Fibroblast of upper back skin (primary cell): ENCODE measurements at regions not wholly inside any gene's neighbourhood (a gene's known extent, or its start where the extent isn't known, plus 50 kb on each side); places are given as distances from the start of the nearest gene placed in this dataset.

ENCODE experiments used
- DNase-seq: peaks from one replicate; pipeline ENCODE4 v3.0.0-alpha.2; 2013

DNA sequence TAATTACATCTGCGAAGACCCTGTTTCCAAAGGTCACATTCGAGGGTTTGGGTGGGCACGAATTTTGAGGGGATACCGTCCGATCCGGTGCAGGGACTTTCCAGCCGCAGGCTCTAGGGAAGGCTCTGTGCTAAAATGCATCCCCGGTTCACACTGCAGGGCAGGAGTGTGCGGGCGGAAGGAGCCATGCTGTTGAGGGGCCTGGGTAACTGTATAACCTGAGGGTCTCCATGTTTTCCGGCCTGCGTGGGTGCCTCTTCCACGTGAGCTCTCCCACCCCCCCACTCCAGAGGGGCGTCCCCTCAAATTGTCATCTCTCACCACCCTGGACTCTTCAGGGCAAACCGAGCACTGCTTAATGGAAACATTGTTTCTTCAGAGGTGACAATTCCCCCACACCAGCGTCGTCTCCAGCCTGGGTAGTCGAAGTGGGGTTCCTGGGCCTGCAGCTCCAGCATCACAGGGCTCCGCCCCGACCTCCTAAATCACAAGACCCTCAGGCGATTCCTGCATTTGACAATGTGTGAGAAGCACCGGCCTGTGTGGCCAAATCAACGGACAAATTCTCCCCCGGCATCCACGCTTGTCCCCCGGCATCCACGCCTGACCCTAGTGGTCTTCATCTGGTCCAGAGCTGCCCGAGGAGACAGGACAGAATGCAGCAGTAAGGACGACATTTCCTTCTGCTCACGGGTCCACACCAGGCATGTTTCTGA lies 51.2 kb downstream of the FOXL3 start:
- no peak for DNase-seq

DNA sequence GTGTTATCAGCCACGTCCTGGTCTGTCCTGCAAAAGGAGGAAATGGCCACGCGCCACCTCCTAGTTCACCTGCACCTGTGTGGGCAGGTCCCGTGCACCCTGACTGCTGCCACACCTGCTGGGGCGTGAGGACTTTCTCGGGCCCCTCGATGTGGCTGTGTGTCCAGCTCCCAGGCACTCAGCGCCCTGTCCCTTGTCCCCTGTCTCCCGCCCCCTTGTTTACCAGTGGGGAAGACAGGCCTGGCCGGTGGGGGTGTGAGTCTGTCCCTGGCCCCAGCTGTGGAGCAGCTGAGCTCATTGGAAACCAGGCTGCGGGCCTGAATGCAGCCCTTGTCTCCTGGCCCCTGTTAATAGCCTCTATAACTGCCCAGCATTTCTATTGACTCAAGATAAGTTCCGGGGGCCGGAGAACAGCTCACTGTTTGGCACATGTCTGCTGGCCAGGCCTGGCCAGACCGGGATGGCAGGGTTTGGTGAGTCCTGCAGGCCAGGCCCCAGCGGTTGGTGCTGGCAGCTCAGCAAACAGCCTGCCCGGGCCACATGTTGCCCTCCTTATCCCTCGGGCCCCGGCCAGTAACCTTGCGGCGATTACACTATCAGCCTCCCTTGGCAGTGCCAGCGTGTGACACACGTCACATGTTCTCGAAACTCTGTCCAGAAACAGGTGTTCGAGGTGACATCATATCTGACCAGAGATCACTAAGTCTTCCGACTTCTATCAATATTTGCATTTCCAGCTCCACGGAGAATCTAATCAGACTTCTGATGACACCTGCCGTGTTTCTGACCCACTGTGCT lies 52.1 kb downstream of the FOXL3 start:
- no peak for DNase-seq

DNA sequence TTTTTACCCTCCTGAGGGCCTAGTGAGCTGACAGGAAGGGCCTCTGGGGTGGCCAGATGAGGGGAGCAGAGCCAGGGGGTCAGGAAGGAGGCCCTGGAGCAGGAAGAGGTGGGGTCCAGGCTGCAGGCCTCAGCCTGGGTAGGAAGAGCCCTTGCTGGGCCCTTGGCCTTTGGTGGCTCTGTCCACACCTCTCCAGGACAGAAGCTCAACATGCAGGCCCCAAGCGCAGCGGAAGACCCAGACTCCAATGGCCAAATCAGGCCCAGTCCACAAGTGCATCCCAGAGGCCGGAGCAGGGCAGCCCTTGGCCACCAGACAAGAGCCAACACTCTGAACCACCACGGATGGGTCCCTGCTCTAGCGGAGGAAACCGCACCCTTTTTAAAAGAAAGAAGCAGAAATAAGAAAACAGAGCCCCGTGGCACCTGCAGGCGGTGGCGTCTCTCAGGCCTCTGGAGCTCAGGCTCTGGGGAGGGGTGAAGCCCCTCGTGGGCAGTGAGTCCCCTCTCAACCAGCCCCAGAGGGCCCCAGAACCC lies 52.8 kb downstream of the FOXL3 start:
- no peak for DNase-seq

DNA sequence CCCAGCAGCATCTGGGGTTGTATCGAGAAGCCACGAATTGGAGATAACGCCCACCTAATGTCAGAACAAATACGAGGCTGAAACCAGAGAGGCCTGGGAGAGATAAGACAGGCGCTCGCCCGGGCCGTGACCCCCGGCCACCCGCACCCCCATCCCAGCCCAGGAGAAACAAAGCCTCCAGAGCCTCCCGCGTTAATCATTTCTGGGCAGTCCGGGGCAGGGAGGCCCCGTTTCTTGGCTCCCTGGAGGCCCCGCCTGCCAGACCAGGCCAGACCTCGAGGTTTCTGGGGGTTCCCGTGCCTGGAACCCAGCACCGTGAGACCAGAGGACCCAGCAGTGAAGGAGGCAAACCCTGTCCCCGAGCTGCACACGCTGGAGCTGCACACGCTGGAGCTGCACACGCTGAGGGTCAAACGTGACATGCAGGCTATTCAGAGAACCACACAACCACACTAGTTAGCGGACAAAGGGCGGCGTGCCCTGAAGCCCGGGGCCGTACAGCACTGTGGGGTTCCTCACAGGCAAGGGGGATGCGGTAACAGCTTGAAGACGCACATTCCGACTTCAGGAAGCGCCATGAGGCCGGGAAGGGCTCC lies 53.4 kb downstream of the FOXL3 start:
- DNase-seq = no peak

DNA sequence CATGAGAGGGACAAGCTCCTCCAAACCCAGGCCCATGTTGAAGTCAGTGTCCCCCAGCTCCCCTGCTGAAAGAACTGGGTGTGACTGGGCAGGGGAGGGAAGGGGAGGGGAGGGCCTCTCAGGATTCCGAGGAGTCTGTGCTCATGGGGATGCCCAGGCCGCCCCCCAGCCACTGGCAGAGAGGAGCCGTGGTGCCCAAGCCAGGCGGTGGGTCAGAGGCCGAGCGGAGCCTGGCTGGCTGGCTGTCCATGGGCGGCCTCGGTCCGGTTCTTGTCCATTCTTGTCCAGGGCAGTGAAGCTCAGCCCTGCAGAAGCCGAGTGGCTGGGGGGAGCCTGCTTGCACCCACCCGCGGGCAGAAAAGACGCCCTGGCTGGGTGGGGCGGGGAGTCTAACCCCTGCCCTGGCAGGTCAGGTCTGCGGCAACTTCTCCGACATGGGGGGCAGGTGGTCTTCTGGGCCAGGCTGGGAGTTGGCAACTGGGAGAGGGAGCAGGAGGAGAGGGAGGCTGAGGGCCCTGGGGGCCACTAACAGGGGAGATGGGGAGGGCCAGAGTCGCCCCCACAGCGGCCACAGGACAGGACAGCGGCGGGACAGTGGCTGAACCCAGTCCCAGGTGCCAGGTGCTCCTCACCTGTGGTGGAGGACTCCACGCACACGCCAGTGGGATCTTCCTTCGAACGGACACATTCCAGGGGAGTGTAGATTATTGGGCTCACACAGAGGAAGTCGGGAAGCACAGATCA lies 54.1 kb downstream of the FOXL3 start:
- no peak for DNase-seq

DNA sequence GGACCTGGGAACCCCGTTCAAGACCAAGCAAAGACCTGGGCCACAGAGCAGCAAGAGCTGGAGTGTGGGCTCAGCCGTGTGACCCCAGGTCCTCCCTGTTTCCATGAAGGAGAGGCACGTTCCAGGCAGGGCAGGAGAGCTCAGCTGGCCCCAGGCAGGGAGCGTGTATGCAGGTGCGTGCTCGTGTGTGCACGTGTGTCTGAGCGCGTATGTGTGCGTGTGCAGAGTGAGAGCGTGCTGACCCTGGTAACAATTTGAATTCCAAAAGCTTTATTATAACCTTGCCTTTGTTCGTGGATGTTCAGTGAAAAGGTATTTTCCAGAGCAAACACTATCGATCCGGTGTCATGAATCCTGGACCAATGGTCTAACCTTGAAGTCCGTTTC lies 54.6 kb downstream of the FOXL3 start:
- no peak for DNase-seq

DNA sequence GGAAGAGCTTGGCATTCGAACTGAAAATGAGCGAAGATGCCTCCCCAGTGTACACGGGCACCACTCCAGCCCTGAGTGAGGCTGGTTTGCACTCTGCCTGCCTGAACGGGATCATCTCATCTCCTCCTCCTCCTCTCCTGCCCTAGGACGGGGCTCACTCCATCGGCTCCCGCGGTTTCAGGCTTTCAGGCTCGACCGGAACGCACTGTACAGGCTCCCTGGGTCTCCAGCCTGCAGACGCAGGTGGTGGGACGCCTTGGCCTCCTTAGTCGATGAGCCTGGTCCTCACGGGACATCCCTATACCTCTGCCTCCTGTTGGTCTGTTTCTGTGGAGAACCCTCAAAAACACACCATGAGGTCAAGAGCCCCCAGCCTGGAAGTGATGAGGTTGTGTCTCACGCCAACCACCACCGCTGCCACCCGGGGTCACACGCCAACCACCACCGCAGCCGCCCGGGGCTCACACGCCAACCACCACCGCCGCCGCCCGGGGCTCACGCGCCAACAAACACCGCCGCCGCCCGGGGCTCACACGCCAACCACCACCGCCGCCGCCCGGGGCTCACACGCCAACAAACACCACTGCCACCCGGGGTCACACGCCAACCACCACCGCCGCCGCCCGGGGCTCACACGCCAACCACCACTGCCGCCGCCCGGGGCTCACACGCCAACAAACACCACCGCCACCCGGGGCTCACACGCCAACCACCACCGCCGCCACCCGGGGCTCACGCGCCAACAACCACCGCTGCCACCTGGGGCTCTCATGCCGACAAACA lies 56.3 kb downstream of the FOXL3 start:
- DNase-seq = no peak

DNA sequence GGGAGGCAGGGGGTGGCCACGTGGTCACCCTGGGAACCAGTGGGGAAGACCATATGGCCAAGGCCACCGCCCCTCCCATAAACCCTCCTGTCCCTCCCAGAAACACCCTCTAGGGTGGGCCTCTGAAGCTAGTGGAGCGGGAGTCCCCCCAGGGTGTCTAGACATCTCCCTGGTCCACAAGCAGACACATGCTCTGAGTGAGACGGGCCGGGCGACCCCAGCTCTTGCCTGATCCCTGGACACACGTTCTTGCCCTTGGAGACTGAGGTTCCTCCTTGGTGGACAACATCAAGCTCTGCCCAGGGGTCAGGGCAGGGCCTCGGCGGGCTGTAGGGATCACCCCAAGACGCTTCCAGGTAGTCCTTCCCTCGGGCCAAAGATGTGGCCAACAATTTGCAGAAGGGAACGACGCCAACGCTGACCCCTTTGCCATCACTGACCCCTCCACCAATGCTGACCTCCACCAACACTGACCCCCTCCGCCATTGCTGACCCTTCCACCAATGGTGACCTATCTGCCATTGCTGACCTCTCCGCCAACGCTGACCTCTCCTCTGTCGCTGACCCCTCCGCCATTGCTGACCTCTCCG lies 57.1 kb downstream of the FOXL3 start:
- DNase-seq = no peak

DNA sequence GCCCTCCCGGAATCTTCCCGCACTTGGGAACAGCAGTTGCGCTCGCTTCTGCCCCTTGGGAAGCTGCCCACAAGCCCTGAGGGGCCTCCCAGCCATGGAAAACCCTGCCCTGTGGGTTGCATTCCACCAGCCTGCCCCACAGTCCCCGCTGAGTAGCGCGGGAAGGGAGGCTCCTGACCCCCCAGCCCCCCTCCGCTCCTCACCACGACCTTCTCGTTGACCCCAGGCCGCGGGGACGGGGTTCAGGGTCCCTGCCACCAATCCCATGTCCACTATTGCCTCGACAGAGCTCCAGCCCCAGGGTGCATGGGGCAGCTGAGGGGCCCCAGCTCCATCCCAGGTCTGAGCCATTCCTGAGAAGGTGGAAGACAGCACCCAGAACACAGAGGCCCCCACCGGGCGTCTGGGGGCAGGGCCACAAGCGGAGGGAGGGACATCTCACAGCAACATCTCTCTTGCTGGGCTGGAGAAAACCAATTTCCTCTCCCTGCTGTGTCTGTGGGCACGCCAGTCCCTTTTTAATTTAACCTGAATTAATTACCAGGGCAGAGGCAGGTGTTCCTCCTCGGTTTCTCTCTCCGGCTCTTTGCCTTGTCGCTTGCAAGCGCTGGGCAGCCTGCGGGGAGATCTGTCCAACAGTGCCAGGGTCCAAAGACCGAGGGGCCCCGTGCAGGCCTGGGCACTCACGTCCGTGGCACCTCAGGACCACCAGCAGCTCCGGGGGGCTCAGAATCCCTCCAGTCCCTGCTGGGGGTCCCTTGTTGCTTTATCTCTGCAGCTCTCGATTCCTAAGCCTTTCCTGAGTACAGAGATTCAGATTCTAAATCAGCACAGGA lies 57.9 kb downstream of the FOXL3 start:
- no peak for DNase-seq

DNA sequence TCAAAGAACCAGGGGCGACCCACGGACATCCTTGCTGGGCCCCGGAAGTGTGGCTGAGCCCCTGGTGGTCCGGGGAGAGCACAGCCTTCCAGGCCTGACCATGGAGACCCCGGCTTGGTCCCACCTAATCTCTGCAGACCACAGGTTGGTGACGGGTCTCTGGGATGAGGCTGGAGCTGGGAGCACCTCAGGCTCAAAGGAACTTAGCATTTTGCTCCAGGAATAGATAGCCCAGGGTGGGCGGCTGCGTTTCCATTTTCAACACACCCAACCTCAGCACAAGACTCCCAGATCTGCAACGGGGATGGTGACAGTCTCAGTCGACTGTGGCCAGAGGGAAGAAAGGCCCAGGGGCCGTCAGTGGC lies 58.5 kb downstream of the FOXL3 start:
- no peak for DNase-seq

DNA sequence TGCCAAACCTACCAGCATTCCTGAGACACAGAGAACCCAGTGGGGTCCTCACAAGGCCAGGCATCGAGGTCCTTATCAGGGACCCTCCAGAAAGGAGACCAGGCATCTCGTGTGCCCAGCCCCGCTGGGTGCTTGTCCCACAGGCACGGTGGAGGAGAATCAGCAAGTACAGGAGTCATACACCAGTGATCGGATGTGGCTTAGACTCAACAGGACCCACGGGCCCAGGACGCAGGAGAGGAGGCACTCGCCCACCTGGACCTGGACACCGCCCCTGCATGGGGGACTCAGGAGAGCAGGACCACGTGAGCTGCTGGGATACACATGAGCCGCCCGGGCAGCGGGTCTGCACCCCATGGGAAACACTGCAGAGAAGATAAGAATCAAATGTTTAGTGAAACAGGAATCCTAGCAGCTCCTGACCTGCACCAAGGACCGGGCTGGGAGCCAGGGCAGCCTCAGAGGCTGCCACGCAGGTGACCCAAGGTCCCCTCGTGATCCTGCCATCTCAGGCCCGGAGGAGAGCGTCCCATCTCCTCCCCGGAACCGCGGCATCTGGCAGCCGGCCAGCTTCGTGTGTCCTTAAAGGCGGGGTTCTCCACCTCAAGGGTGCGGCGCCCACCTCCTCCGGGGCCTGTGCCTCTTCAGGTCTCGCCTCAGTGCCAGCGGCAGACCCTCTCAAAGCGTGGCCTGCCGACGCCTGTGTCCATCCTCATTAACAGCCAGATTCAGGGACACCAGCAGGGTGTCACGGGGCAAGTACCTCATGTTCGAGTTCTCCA lies 59.2 kb downstream of the FOXL3 start:
- DNase-seq = no peak

DNA sequence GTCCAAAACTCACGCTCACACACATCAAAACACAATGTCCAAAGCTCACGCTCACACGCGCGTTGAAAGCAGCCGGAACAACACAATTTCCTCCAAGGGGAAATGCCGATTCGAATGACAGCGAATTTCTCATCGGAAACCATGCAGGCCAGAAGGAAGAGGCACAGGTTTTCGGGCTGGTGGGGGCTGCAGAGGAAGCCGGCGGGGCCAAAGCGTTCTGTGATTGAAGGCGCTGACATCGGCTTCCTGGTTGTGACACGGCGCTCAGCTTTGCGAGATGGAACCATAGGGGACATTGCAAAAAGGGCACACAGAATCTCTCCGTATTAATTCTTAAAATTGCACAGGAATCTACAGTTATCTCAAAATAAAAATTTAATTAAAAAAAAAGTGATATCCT lies 61.3 kb downstream of the FOXL3 start:
- DNase-seq = no peak

DNA sequence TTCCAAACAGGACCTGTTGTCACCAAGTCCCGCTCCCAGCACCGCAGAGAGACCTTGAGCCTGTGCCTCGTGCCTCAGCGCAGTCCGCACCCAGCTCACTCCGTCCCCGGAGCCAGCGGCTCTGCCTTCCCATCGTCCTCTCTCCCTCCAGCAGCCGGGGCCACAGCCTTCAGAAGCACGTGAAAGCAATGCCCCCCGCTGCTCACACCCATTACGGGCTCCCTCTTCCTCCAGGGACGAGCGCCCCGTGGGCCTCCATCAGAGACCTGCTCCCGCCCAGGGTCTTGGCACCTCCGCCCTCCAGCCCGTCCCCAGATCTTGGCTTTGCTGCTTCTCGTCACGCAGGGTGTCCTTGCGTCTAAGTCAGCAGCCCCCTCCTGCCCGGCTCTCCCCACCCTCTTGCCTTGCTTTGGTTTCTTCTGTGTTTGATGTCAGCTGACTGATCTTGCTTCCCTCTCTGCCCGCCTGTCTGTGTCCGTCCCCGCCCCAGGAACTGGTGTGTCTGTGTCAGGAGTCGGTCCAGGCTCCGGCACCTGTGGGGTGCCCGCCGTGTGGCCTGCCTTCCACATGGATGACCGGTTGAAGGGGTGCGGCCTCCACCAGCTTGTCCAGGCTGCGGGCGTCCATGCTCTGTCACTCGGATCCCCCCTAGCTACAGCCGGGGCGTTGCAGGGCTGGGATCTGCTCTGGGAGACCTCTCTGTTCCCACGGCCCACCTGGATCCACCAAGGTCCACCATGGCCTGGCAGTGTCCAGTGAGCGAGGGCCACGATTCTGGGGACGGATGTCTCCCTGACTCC lies 61.9 kb downstream of the FOXL3 start:
- DNase-seq = no peak

DNA sequence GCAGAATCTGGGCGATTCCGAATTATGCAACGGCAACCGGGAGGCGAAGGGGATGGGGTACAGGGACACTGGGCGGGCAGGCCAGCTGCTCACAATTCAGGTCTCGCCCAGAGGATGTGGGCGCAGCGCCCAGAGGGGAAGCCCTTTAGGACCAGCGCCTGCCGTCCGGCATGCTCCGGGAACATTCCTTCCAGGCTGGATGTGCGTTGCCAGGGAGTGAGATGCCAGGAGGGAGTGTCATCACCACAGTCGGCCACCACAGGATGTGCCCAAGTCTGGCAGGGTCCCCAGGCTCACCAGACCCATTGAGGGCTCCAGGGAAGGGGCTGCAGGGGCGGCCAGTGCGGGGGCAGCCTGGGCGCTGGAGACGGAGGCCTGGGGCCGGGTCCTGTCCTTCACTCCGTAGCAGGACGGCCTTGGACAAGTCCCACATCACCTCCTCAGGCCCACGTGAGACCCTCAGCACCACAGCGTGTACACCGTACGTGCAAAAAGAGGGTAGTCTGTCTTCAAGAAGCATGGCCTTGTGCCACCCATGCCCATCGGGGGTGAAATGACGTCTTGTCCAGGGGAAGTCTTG lies 63.9 kb downstream of the FOXL3 start:
- no peak for DNase-seq

DNA sequence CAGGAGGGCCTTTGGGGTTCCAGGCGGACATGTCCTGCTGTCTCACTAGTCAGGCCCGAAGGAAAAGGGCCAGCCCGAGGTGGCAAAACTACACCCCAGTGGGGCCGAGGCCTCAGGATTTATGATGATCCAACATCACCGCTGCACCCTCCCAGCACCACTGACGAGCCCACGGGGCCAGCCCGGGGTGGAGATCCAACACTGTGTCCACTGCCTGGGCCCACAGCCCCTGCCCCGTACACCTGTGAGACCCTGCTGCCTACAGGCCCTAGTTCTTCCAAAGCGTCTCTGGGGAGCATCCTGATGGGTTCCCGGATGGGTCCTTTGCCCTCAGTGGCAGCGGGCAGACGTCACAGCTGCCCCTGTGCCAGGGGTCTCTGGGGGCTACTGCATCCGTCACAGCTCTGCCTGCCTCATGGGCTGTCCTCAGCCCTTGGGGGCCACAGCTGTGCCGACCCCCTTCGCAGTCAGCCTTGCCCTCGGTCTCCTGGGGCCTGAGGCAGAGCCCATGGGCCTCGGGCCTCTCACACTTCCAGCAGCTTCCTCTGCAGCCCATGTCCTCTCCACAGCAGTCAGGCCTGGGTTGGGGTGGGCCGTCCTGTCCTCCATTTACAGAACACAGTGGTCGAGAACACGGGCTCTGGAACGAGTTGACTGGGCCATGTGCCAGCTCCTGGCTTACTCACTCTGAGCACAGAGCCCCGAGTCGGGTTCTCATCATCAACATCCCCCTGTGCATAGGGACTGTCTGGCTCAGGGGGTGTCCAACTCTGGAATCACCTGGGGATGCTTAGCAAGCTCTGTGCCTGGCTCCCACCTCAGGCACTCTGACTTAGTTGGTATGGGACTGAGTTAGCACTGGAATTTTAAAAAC lies 64.9 kb downstream of the FOXL3 start:
- no peak for DNase-seq

DNA sequence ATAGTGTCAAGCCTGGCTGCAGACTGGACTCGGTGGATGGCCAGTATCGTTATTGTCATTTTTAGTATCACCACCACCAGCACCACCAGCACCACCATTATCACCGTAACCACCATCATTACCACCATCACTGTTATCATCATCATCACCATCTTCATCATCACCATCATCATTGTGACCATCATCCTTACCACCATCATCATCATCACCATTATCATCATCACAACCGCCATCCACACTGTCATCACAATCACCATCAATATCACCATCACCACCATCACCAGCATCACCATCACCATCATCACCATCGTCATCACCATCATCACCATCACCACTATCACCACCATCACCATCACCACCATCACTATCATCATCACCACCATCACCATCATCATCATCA lies 65.6 kb downstream of the FOXL3 start:
- no peak for DNase-seq

DNA sequence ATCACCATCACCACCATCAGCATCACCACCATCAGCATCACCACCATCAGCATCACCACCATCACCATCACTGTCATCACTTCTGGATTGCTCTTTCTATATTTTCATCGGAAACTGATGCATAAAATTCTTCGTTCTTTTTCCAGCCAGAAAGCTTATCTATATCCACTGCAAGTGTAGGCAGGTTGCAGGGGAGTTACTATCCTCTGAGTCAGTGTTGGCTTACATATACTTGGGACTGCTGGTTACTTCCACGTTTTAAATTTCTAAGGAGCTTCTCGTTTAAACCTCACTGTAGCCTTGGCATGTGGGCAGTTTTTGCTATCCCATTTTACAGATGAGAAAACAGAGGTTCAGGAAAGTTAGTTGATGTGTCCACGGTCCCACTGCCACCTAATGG lies 66.1 kb downstream of the FOXL3 start:
- DNase-seq = no peak
